ENCODE measurements at regions not wholly inside any gene's neighbourhood (a gene's known extent, or its start where the extent isn't known, plus 50 kb on each side); places are given as distances from the start of the nearest gene placed in this dataset.

DNA sequence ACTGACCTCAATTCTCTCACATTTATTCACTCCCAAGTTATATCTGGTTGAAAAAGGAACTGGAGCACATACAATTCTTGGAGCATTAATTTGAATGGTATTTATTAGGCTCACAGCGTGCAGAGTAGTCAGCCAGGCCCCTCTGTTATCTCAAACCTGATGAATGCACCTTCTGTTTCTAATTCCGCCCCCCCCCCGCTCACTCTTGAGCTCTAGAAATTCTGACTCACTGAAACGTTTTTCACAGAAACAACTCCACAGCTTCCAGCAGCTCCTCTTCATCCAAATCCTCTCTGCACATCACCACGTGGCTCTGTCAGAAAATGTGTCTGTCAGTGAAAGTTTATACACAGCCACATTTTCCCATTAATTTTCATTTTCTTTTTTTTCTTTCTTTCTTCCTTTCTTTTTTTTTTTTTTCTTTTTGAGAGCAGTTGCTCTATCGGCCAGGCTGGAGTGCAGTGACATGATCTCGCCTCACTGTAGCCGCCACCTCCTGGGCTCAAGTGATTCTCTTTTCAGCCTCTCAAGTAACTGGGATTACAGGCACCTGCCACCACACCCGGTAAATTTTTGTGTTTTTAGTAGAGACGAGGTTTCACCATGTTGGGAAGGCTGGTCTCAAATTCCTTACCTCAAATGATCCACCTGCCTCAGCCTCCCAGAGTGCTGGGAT, 109.4 kb downstream of the TBXT start:
- peak in 1 of 4 donors; percentile 33 for TF ChIP-seq POLR2AphosphoS5 (IDR thresholded peaks at IDR 0.05)
- TF ChIP-seq, protein P1, sequence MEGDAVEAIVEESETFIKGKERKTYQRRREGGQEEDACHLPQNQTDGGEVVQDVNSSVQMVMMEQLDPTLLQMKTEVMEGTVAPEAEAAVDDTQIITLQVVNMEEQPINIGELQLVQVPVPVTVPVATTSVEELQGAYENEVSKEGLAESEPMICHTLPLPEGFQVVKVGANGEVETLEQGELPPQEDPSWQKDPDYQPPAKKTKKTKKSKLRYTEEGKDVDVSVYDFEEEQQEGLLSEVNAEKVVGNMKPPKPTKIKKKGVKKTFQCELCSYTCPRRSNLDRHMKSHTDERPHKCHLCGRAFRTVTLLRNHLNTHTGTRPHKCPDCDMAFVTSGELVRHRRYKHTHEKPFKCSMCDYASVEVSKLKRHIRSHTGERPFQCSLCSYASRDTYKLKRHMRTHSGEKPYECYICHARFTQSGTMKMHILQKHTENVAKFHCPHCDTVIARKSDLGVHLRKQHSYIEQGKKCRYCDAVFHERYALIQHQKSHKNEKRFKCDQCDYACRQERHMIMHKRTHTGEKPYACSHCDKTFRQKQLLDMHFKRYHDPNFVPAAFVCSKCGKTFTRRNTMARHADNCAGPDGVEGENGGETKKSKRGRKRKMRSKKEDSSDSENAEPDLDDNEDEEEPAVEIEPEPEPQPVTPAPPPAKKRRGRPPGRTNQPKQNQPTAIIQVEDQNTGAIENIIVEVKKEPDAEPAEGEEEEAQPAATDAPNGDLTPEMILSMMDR (IDR thresholded peaks at IDR 0.05), result no peak
- no peak for TF ChIP-seq POLR2A (IDR thresholded peaks at IDR 0.05)
